WERI-Rb-1 (cell line): ENCODE measurements at regions not wholly inside any gene's neighbourhood (a gene's known extent, or its start where the extent isn't known, plus 50 kb on each side); places are given as distances from the start of the nearest gene placed in this dataset.
A peak's percentile ranks its signal among the peaks of the same experiment; 100 is the strongest.

ENCODE experiments used
- DNase-seq: peaks from one replicate; pipeline ENCODE4 v3.0.0-alpha.2; 2020
- H3K27ac ChIP-seq: fragments of 250-450 bp; sonication (Bioruptor Pico); 2 replicates; pipeline ENCODE4 v1.5.1; 2020; ENCODE audit warnings: mild to moderate bottlenecking, moderate library complexity
- H3K27me3 ChIP-seq: fragments of 250-450 bp; sonication (Bioruptor Pico); 2 replicates; pipeline ENCODE4 v1.5.1; 2021; ENCODE audit warnings: mild to moderate bottlenecking, low read depth, moderate library complexity; ENCODE audit not compliant: insufficient read depth, severe bottlenecking
- H3K36me3 ChIP-seq: fragments of 250-450 bp; sonication (Bioruptor Pico); 2 replicates; pipeline ENCODE4 v1.5.1; 2020; ENCODE audit warnings: mild to moderate bottlenecking, moderate library complexity
- H3K4me3 ChIP-seq: 2 replicates; pipeline ENCODE4 v1.5.1; 2011; ENCODE audit warnings: low read depth, mild to moderate bottlenecking, control low read depth, low read length
- H3K9me3 ChIP-seq: fragments of 250-450 bp; sonication (Bioruptor Pico); 2 replicates; pipeline ENCODE4 v1.5.1; 2021; ENCODE audit warnings: mild to moderate bottlenecking, moderate library complexity; ENCODE audit not compliant: severe bottlenecking
- TF ChIP-seq, protein P1 (sequence below): IDR thresholded peaks from 2 replicates; pipeline ENCODE4 v1.5.1; 2011; ENCODE audit warnings: low read depth, mild to moderate bottlenecking, control low read depth, inconsistent platforms, low read length

DNA sequence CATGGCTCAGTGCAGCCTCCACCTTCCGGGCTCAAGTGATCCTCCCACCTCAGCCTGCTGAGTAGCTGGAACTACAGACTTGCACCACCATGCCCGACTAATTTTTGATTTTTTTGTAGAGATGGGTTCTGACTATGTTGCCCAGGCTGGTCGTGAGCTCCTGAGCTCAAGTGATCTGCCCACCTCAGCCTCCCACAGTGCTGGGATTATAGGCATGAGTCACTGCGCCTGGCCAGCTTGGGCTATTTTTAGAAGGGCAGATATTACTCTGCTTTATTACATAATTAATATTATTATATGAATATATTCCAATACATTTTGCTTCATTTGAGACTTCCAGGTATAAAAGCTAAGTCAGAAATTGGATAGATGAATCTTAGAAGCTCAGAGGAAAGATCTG, 143.7 kb upstream of the ANK2 start:
- TF ChIP-seq, protein P1, sequence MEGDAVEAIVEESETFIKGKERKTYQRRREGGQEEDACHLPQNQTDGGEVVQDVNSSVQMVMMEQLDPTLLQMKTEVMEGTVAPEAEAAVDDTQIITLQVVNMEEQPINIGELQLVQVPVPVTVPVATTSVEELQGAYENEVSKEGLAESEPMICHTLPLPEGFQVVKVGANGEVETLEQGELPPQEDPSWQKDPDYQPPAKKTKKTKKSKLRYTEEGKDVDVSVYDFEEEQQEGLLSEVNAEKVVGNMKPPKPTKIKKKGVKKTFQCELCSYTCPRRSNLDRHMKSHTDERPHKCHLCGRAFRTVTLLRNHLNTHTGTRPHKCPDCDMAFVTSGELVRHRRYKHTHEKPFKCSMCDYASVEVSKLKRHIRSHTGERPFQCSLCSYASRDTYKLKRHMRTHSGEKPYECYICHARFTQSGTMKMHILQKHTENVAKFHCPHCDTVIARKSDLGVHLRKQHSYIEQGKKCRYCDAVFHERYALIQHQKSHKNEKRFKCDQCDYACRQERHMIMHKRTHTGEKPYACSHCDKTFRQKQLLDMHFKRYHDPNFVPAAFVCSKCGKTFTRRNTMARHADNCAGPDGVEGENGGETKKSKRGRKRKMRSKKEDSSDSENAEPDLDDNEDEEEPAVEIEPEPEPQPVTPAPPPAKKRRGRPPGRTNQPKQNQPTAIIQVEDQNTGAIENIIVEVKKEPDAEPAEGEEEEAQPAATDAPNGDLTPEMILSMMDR = no peak
- Histone ChIP-seq H3K27me3 (no peaks in the 10 kb centered on the region), H3K9me3 (no peaks in the 10 kb centered on the region), H3K36me3 (no peaks in the 10 kb centered on the region; the same call in 1 of the 2 replicates), H3K27ac (no peak overlapping the region), H3K4me3 (no peak overlapping the region)
- no peak for DNase-seq

DNA sequence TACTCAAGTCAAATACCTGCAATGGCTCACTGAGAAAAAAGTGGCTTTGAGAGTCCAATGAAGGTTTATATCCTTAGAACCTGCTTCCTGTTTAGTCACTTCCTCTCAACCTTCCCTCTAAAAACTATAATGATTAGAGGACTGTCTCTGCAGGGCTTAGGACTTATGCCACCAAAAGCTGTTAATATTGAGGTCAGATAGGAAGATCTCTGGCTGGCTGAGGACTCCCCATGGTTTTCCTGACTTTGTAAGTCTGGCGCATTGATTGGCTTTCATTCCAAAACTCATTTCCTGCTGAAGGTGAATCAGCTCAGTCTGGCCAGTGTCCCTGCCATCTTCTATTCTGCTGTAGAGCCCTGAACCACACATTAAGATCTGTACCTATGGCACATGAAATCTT, 140.9 kb upstream of the ANK2 start:
- TF ChIP-seq, protein P1 = no peak
- no peaks in the 10 kb centered on the region; the same call in 1 of the 2 replicates for H3K36me3 ChIP-seq
- peak overlapping the region; percentile 43 for H3K27ac ChIP-seq
- H3K27me3 ChIP-seq = no peaks in the 10 kb centered on the region
- H3K9me3 ChIP-seq = no peaks in the 10 kb centered on the region
- DNase-seq = peak; percentile 30
- no peak overlapping the region for H3K4me3 ChIP-seq

DNA sequence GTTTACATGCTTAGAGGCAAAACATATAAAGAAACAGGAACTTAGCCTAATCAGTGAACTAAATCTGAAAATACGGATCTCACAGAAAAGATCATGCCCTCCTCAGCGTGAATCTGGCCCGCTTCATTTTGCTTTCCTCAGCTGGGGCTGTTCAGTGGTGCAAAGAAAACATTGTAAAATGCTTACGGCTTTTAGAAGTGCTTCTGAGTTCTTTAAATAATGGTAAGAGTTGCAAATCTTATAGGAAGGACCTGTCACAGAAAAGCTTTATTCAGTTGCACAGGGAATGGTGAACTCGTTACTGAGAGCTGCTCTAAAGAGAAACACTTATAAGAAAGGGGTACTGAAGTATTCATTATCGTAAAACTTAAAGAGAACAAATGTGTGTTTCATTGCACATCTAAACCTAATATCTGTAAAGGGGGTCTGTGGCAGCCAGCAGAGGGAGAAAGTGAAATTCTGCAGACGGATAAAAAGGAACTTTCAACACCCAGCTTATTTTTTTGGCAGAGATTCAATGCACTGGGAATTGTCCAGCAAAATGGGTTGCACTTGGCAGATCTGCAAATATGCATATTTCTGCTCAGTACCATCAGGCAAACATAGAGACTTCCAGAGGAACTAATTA, 139.2 kb upstream of the ANK2 start:
- TF ChIP-seq, protein P1 = no peak
- no peaks in the 10 kb centered on the region for H3K9me3 ChIP-seq
- H3K27ac ChIP-seq = no peak overlapping the region
- no peak overlapping the region for H3K4me3 ChIP-seq
- H3K36me3 ChIP-seq = no peaks in the 10 kb centered on the region
- H3K27me3 ChIP-seq = no peaks in the 10 kb centered on the region
- DNase-seq = no peak

DNA sequence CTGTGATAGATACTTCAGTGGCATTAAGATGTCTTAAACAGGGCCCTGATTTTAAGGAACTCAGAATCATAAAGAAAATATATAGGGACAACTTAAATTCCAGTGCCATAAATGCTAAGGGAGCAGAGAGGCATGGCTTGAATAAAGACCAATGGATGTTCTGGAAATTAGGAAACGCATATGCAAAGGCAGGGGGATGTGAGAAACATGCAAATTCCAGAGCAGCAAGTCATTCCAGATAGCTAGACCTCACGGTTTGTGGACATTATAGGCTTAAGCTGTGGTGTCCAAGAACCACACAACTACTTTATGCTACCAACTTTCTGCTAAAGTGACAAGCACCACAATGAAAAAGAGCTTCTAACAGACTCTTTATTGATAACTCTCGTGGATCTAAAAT, 132.6 kb upstream of the ANK2 start:
- H3K36me3 ChIP-seq = no peaks in the 10 kb centered on the region
- H3K4me3 ChIP-seq = no peak overlapping the region
- TF ChIP-seq, protein P1 = no peak
- no peaks in the 10 kb centered on the region for H3K9me3 ChIP-seq
- H3K27ac ChIP-seq = no peak overlapping the region
- H3K27me3 ChIP-seq = no peaks in the 10 kb centered on the region
- DNase-seq = no peak

DNA sequence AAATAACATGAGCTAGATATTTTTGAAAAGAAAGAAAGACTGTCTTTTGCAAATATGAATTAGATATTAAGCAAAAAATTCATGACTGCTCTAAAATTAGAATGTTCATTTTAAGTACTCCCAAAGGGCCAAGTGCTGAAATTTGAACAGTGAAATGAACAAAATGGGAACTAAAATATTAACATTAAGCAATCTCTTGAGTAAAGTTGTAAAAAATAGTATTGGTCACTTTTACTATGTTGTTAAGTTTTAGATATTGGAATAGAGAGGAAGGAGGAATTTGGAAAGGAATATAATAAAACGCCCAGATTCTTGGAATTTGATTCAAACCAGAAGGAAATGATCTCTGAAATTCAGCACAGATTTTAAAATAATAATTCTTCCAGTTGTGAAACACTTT, 125.9 kb upstream of the ANK2 start:
- TF ChIP-seq, protein P1 = no peak
- DNase-seq = no peak
- Histone ChIP-seq H3K27ac (no peak overlapping the region), H3K36me3 (no peaks in the 10 kb centered on the region), H3K9me3 (no peaks in the 10 kb centered on the region), H3K4me3 (no peak overlapping the region), H3K27me3 (no peaks in the 10 kb centered on the region)

DNA sequence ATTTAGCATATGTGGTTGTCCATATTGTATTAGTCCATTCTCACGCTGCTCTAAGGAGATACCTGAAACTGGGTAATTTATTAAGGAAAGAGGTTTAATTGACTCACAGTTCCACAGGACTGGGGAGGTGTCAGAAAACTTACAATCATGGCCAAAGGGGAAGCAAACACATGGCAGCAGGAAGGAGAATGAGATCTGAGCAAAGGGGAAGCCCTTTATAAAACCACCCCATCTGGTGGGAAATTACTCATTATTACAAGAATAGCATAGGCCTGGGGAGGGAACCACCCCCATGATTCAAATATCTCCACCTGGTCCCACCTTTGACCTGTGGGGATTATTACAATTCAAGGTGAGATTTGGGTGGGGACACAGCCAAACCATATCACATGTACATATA, 122.6 kb upstream of the ANK2 start:
- Histone ChIP-seq H3K9me3 (no peaks in the 10 kb centered on the region), H3K27me3 (no peaks in the 10 kb centered on the region), H3K27ac (no peak overlapping the region), H3K36me3 (no peaks in the 10 kb centered on the region), H3K4me3 (no peak overlapping the region)
- TF ChIP-seq, protein P1 = no peak
- DNase-seq = no peak
